ENCODE measurements at regions not wholly inside any gene's neighbourhood (a gene's known extent, or its start where the extent isn't known, plus 50 kb on each side); places are given as distances from the start of the nearest gene placed in this dataset.

DNA sequence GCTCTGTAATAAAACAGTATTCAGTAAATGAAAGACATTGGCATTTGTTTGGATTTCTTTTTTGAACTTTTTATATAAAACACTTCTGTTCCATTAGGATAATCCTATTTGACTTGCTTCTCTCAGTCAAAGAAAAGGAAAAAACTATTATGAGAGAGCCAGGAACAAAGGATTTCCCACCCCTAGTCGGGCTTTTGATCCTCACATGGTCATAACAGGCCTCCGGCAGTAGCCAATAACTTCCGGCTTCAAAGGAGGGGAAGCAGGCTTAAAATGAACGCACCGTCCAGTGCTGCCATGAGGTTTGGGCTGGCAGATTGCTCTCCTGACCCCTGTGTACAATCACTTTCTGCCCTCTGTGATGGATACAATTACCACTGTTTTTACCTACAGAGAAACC is 209.3 kb downstream of the ZNF608 start:
- in situ Hi-C loops (cut with MboI) = no loop called here
- ChIA-PET POLR2A (no interaction called here), CTCF (ENCODE audit: low intra/inter-chr PET ratio) (no interaction called here)
- no peak for ATAC-seq
- Histone ChIP-seq H3K4me2 (ENCODE audit: insufficient read depth, low read length) (no peak overlapping the region), H3K4me3 (no peak overlapping the region), H3K9ac (ENCODE audit: insufficient read depth in 1 of 2, low read depth in 2 of 2, low read length in 2 of 2) (no peak overlapping the region), H4K20me1 (replicated peaks; ENCODE audit: control insufficient read depth, insufficient read depth, low read length) (no peaks in the 10 kb centered on the region), H3K36me3 (ENCODE audit: control insufficient read depth, insufficient read depth, low read length) (no peaks in the 10 kb centered on the region), H3K79me2 (ENCODE audit: control insufficient read depth, insufficient read depth, low read length) (no peaks in the 10 kb centered on the region), H3K27ac (ENCODE audit: extremely low read depth, low read depth, low read length) (no peak overlapping the region), H3K4me1 (replicated peaks in 1 of 2; ENCODE audit: control insufficient read depth in 2 of 2, insufficient read depth in 2 of 2, low read length in 2 of 2) (no peaks in the 10 kb centered on the region), H3K27me3 (ENCODE audit: control insufficient read depth in 2 of 2, insufficient read depth in 2 of 2, low read length in 2 of 2) (no peaks in the 10 kb centered on the region; a peak in 1 of 5 replicates), H3K9me3 (replicated peaks; ENCODE audit: control insufficient read depth, insufficient read depth, low read depth, low read length) (no peaks in the 10 kb centered on the region), H2AFZ (ENCODE audit: low read depth, low read length) (no peak overlapping the region), H3K9me1 (ENCODE audit: control insufficient read depth, insufficient read depth, low read length) (no peaks in the 10 kb centered on the region)
- 12% methylated on average over 5 of the region's 5 CpGs for WGBS (ENCODE audit: insufficient coverage, low coverage, missing lambda C conversion rate)
- no peak for TF ChIP-seq ZNF212 (CRISPR knock-in tag; IDR thresholded peaks at IDR 0.05)
- no peak for TF ChIP-seq ZNF23 (CRISPR knock-in tag; IDR thresholded peaks at IDR 0.05)
- TF ChIP-seq SMARCE1 (IDR thresholded peaks at IDR 0.05) = no peak
- TF ChIP-seq NFIX (CRISPR knock-in tag; IDR thresholded peaks at IDR 0.05; ENCODE audit: low read depth) = no peak
- no peak for TF ChIP-seq POLR2G (IDR thresholded peaks at IDR 0.05; ENCODE audit: low read depth, low read length)
- no peak for TF ChIP-seq PATZ1 (CRISPR knock-in tag; IDR thresholded peaks at IDR 0.05; ENCODE audit: borderline replicate concordance)
- TF ChIP-seq, protein P1, sequence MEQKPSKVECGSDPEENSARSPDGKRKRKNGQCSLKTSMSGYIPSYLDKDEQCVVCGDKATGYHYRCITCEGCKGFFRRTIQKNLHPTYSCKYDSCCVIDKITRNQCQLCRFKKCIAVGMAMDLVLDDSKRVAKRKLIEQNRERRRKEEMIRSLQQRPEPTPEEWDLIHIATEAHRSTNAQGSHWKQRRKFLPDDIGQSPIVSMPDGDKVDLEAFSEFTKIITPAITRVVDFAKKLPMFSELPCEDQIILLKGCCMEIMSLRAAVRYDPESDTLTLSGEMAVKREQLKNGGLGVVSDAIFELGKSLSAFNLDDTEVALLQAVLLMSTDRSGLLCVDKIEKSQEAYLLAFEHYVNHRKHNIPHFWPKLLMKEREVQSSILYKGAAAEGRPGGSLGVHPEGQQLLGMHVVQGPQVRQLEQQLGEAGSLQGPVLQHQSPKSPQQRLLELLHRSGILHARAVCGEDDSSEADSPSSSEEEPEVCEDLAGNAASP (IDR thresholded peaks at IDR 0.05) = no peak
- no peak for FAIRE-seq
- intact Hi-C loops (cut with micrococcal nuclease) = no loop called here
- no peak for DNase-seq (ENCODE audit: extremely low read depth in 1 of 4, low spot score in 3 of 4)
- BruUV-seq (replicated peaks) = no TSS peak

Data from K562 (cell line).